ENCODE measurements at regions not wholly inside any gene's neighbourhood (a gene's known extent, or its start where the extent isn't known, plus 50 kb on each side); places are given as distances from the start of the nearest gene placed in this dataset.

GRCh38 chr16:86826941-86827340 lies 248.6 kb downstream of the FOXL1 start:
- TF ChIP-seq CTCF (IDR thresholded peaks at IDR 0.05; ENCODE audit: insufficient read depth, low read length, severe bottlenecking): no peak
- Histone ChIP-seq H3K27me3 (ENCODE audit: control insufficient read depth, insufficient read depth, low read length) (peaks cover 2% of the 10 kb centered on the region), H3K4me3 (ENCODE audit: low read depth, low read length) (no peak overlapping the region), H3K36me3 (ENCODE audit: control insufficient read depth, insufficient read depth, low read length) (no peaks in the 10 kb centered on the region)
- FAIRE-seq (no peak), DNase-seq (ENCODE audit: low read depth) (no peak)

GRCh38 chr16:86827521-86827920 lies 249.2 kb downstream of the FOXL1 start:
- no peak for TF ChIP-seq CTCF (IDR thresholded peaks at IDR 0.05; ENCODE audit: insufficient read depth, low read length, severe bottlenecking)
- FAIRE-seq: no peak
- H3K27me3 ChIP-seq (ENCODE audit: control insufficient read depth, insufficient read depth, low read length): peaks cover 2% of the 10 kb centered on the region
- no peaks in the 10 kb centered on the region for H3K36me3 ChIP-seq (ENCODE audit: control insufficient read depth, insufficient read depth, low read length)
- DNase-seq (ENCODE audit: low read depth): no peak
- H3K4me3 ChIP-seq (ENCODE audit: low read depth, low read length): no peak overlapping the region

- TF ChIP-seq CTCF (IDR thresholded peaks at IDR 0.05; ENCODE audit: insufficient read depth, low read length, severe bottlenecking): no peak
These were observed 249.9 kb downstream of the FOXL1 start for GRCh38 chr16:86828202-86828601.

GRCh38 chr16:86828653-86829052 lies 250.3 kb downstream of the FOXL1 start:
- TF ChIP-seq CTCF (IDR thresholded peaks at IDR 0.05; ENCODE audit: insufficient read depth, low read length, severe bottlenecking): no peak
- FAIRE-seq: no peak
- H3K36me3 ChIP-seq (ENCODE audit: control insufficient read depth, insufficient read depth, low read length): no peaks in the 10 kb centered on the region
- H3K27me3 ChIP-seq (ENCODE audit: control insufficient read depth, insufficient read depth, low read length): peaks cover 2% of the 10 kb centered on the region
- no peak overlapping the region for H3K4me3 ChIP-seq (ENCODE audit: low read depth, low read length)
- no peak for DNase-seq (ENCODE audit: low read depth)

More at GRCh38 chr16:86828202-86828601, 249.9 kb downstream of the FOXL1 start:
- FAIRE-seq (no peak), DNase-seq (ENCODE audit: low read depth) (no peak)
- H3K4me3 ChIP-seq (ENCODE audit: low read depth, low read length): no peak overlapping the region
- H3K36me3 ChIP-seq (ENCODE audit: control insufficient read depth, insufficient read depth, low read length): no peaks in the 10 kb centered on the region
- H3K27me3 ChIP-seq (ENCODE audit: control insufficient read depth, insufficient read depth, low read length): peaks cover 2% of the 10 kb centered on the region

GRCh38 chr16:86831366-86831765 lies 253.0 kb downstream of the FOXL1 start:
- no peak for FAIRE-seq
- no peak for TF ChIP-seq CTCF (IDR thresholded peaks at IDR 0.05; ENCODE audit: insufficient read depth, low read length, severe bottlenecking)
- H3K27me3 ChIP-seq (ENCODE audit: control insufficient read depth, insufficient read depth, low read length): peaks cover 2% of the 10 kb centered on the region

GRCh38 chr16:86833136-86833535 lies 254.8 kb downstream of the FOXL1 start:
- DNase-seq (ENCODE audit: low read depth): no peak
- Histone ChIP-seq H3K4me3 (ENCODE audit: low read depth, low read length) (no peak overlapping the region), H3K27me3 (ENCODE audit: control insufficient read depth, insufficient read depth, low read length) (peaks cover 2% of the 10 kb centered on the region), H3K36me3 (ENCODE audit: control insufficient read depth, insufficient read depth, low read length) (no peaks in the 10 kb centered on the region)
- no peak for FAIRE-seq
- TF ChIP-seq CTCF (IDR thresholded peaks at IDR 0.05; ENCODE audit: insufficient read depth, low read length, severe bottlenecking): no peak

More at GRCh38 chr16:86831366-86831765, 253.0 kb downstream of the FOXL1 start:
- Histone ChIP-seq H3K36me3 (ENCODE audit: control insufficient read depth, insufficient read depth, low read length) (no peaks in the 10 kb centered on the region), H3K4me3 (ENCODE audit: low read depth, low read length) (no peak overlapping the region)
- no peak for DNase-seq (ENCODE audit: low read depth)

Measured in bronchial epithelial cell (primary cell).